Liver (tissue), 3 donors: ENCODE measurements at regions not wholly inside any gene's neighbourhood (a gene's known extent, or its start where the extent isn't known, plus 50 kb on each side); places are given as distances from the start of the nearest gene placed in this dataset.

Source experiments
- NR2F2 ChIP-seq: IDR thresholded peaks from 2 replicates; pipeline ENCODE4 v1.6.1; 2016; ENCODE audit warnings: antibody characterized with exemption
- RAD21 ChIP-seq, 2 donors: IDR thresholded peaks; 2 replicates each; pipeline ENCODE4 v1.6.1; 2016; ENCODE audit warnings: antibody characterized with exemption in 2 of 2, mild to moderate bottlenecking in 2 of 2
- RXRA ChIP-seq, 2 donors: IDR thresholded peaks; 2 replicates each; pipeline ENCODE4 v1.6.1; 2017 to 2018; ENCODE audit warnings: antibody characterized with exemption in 2 of 2, mild to moderate bottlenecking in 1 of 2
- TF ChIP-seq, protein P1 (sequence below): fragments of 150-350 bp; IDR thresholded peaks from 2 replicates; pipeline ENCODE4 v1.5.1; 2017; ENCODE audit warnings: improper control_type of control experiment, low read depth, low read length; ENCODE audit not compliant: missing input control
- TF ChIP-seq, protein P2 (sequence below): IDR thresholded peaks from 2 replicates; pipeline ENCODE4 v1.6.1; 2016; ENCODE audit warnings: antibody characterized with exemption
- donor health status: healthy.
- donor health status: healthy.

DNA sequence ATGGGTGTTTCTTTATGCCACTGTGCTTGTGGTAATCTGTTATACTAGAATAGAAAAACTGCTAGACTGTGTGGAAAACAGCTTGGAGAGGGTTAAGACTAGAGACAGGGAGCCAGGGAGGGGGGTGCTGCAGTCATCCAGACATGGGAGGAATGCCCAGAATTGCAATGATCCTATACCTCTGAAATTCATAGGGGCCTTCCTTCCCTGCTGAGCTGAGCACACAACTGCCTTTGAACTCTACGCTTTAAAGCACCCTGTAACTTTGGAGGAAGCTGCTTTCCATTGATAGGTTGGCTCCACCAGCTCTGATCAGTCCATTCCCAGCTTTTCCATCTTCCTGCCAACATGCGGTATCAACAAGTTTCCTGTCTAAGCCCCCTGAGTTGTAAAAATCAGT, 155.9 kb upstream of the RASGEF1B start:
- TF ChIP-seq RXRA (IDR thresholded peaks at IDR 0.05) (no peak), NR2F2 (no peak), RAD21 (IDR thresholded peaks at IDR 0.05) (no peak)
- TF ChIP-seq, protein P1, sequence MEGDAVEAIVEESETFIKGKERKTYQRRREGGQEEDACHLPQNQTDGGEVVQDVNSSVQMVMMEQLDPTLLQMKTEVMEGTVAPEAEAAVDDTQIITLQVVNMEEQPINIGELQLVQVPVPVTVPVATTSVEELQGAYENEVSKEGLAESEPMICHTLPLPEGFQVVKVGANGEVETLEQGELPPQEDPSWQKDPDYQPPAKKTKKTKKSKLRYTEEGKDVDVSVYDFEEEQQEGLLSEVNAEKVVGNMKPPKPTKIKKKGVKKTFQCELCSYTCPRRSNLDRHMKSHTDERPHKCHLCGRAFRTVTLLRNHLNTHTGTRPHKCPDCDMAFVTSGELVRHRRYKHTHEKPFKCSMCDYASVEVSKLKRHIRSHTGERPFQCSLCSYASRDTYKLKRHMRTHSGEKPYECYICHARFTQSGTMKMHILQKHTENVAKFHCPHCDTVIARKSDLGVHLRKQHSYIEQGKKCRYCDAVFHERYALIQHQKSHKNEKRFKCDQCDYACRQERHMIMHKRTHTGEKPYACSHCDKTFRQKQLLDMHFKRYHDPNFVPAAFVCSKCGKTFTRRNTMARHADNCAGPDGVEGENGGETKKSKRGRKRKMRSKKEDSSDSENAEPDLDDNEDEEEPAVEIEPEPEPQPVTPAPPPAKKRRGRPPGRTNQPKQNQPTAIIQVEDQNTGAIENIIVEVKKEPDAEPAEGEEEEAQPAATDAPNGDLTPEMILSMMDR = no peak
- TF ChIP-seq, protein P2, sequence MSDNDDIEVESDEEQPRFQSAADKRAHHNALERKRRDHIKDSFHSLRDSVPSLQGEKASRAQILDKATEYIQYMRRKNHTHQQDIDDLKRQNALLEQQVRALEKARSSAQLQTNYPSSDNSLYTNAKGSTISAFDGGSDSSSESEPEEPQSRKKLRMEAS = no peak
